ENCODE measurements at regions not wholly inside any gene's neighbourhood (a gene's known extent, or its start where the extent isn't known, plus 50 kb on each side); places are given as distances from the start of the nearest gene placed in this dataset.

DNA sequence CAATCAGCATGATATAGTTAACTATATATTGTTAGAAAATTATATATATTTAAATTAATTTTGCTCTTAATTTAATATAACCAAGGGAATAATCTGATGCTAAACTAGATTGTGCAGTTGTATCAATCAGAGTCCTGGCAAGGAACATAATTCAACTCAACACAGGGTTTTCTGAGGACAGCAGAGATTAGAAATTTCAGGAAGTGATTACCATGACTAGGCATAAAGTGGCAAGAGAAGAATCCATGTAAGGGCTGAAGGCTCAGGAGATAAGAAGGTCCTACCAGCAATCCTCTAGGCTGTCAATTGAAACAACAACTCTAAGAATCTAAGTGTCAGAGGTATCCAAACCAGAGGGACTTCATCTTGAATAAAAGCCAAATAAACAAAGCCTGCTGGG is 807.8 kb downstream of the DSC3 start:
- TF ChIP-seq, protein P1, sequence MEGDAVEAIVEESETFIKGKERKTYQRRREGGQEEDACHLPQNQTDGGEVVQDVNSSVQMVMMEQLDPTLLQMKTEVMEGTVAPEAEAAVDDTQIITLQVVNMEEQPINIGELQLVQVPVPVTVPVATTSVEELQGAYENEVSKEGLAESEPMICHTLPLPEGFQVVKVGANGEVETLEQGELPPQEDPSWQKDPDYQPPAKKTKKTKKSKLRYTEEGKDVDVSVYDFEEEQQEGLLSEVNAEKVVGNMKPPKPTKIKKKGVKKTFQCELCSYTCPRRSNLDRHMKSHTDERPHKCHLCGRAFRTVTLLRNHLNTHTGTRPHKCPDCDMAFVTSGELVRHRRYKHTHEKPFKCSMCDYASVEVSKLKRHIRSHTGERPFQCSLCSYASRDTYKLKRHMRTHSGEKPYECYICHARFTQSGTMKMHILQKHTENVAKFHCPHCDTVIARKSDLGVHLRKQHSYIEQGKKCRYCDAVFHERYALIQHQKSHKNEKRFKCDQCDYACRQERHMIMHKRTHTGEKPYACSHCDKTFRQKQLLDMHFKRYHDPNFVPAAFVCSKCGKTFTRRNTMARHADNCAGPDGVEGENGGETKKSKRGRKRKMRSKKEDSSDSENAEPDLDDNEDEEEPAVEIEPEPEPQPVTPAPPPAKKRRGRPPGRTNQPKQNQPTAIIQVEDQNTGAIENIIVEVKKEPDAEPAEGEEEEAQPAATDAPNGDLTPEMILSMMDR (IDR thresholded peaks at IDR 0.05; ENCODE audit: insufficient read depth, missing control alignments) = no peak
- FAIRE-seq (no peak), DNase-seq (ENCODE audit: insufficient read length, low spot score) (no peak)

DNA sequence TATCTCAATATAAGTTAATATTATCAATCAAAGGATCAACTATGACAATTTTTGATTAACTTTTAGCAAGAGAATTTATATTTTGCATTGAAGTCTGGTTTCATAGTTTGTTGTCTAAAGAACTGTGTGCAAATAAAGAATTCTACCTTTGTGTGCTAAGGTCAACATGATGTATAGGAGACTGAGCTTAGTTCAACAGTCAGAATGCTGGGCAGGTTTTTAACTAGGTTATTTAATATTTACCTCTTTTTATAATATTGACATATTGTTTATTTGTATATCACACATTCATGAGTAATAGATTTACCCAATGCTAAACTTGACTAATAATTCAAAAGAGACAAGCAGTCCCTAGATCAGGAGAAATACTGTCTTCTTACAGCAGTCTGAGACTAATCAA is 831.4 kb downstream of the DSC3 start:
- TF ChIP-seq, protein P1 (IDR thresholded peaks at IDR 0.05; ENCODE audit: insufficient read depth, missing control alignments) = no peak
- FAIRE-seq (peak; percentile 6), DNase-seq (ENCODE audit: insufficient read length, low spot score) (no peak)

DNA sequence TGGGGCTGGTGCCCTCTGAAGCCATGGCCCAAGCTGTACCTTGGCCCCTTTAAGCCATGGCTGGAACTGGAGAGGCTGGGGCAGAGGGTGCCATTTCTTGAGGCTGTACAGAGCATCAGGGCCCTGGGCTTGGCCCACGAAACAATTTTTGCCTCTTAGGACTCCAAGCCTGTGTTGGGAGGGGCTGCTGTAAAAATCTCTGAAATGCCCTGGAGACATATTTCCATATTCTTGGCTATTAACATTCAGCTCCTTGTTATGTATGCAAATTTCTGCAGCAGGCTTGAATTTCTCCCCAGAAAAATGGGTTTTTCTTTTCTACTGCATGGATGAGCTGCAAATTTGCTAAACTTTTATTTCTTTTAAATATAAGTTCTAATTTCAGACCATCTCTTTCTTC is 834.0 kb downstream of the DSC3 start:
- no peak for FAIRE-seq
- no peak for DNase-seq (ENCODE audit: insufficient read length, low spot score)
- TF ChIP-seq, protein P1 (IDR thresholded peaks at IDR 0.05; ENCODE audit: insufficient read depth, missing control alignments) = no peak

DNA sequence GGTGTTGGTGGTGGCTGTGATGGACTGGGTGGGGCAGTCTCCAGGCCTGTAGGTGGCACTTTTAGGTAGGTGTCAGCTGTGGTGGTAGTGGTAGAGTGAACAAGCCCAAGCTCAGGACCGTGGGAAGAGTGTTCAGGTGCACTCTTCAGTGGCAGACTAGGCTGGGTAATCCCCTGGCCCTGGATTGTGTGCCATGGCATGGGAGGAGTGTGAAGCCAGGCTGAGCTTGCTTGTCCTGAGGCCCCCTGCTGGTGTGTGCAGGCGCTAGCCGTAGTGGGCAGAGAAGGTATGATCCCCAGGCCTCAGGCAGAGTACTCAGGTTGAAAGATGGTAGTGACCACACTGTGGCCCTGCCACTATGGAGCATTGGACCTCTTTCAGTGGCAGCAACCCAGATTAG is 850.3 kb downstream of the DSC3 start:
- FAIRE-seq (no peak), DNase-seq (ENCODE audit: insufficient read length, low spot score) (no peak)
- TF ChIP-seq, protein P1 (IDR thresholded peaks at IDR 0.05; ENCODE audit: insufficient read depth, missing control alignments) = no peak

DNA sequence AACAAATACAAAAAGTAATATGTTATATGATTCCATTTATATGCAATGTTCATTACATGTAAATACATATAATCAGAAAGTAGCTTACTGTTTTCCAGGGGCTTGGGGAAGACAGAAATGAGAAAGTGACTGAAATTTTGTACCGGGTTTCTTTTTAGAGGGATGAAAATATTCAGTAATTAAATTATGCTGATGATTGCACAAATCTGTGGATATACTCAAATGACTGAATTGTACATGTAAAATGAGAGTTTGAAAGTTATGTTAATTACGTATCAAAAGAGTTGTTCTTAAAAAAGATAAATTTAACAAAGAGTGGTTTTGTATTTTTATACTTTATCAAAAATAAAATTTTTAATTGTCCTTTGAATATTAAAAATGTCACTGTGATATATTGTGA is 856.3 kb downstream of the DSC3 start:
- DNase-seq (ENCODE audit: insufficient read length, low spot score) (no peak), FAIRE-seq (no peak)
- TF ChIP-seq, protein P1 (IDR thresholded peaks at IDR 0.05; ENCODE audit: insufficient read depth, missing control alignments) = no peak

DNA sequence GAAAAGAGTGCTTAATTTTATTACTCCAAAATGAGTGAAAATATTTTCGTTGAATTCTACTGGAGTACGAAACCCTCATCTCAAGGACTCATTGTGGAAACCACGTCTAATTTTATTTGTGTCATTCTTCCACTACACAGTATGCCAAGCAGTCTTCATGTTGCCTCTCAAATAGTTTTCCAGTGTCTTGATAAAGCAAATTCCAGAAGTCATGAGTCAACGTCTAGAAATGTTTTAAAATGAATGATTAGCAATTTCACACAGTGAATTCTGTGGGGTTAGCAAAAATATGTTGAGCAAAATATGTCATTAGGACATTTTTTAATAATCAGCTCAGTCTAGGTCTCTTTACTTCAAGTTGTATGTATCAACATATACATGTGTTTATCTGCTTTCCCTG is 865.5 kb downstream of the DSC3 start:
- FAIRE-seq = peak; percentile 16
- DNase-seq (ENCODE audit: insufficient read length, low spot score) = no peak
- TF ChIP-seq, protein P1 (IDR thresholded peaks at IDR 0.05; ENCODE audit: insufficient read depth, missing control alignments) = no peak

DNA sequence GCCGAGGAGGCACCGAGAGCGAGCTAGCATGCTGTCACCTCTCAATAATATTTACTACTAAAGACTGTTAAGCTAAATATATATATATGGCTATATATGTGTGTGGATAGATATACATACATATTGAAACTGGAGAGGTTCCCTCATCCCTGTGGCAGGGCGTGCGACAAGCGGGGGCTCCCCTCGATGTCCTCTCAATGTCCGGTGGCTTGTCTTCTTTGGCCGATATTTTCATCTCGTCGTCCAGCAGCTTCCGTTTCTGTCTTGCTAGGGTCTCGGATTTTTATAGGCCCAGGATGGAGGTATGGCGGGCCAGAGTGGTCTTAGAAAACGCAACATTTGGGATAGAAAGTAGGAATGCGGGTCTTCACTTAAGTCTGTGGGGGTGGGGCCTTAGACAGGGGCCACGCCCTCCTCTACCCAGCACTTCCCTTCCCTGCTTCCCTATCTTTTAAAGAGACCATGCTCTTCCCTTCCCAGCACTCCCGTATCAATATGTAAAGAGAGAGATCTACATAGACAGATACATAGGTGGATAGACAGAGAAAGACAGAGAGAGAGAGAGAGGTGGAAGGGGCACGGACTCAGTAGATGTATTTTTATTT is 866.8 kb downstream of the DSC3 start:
- TF ChIP-seq, protein P1 (IDR thresholded peaks at IDR 0.05; ENCODE audit: insufficient read depth, missing control alignments) = no peak
- FAIRE-seq (no peak), DNase-seq (ENCODE audit: insufficient read length, low spot score) (no peak)

Measured in D721Med (cell line).